ENCODE measurements at regions not wholly inside any gene's neighbourhood (a gene's known extent, or its start where the extent isn't known, plus 50 kb on each side); places are given as distances from the start of the nearest gene placed in this dataset.

GRCh38 chr1:4317207-4317606, 337.2 kb upstream of the AJAP1 start:
- no peak for TF ChIP-seq CTCF (IDR thresholded peaks at IDR 0.05)
- H3K9me3 ChIP-seq, result peaks cover 0 to 20% (median 0%) of the 10 kb centered on the region in 4 donors
- H3K36me3 ChIP-seq, result no peaks in the 10 kb centered on the region
- H3K4me3 ChIP-seq, result no peak overlapping the region
- H3K27me3 ChIP-seq, result no peaks in the 10 kb centered on the region
- H3K27ac ChIP-seq, result no peak overlapping the region
- H3K4me1 ChIP-seq, result no peaks in the 10 kb centered on the region
- DNase-seq (ENCODE audit: low spot score in 2 of 2), result no peak
- 77% methylated on average over 6 of the region's 6 CpGs for WGBS, 2 donors

GRCh38 chr1:4318720-4319119, 335.7 kb upstream of the AJAP1 start:
- TF ChIP-seq EP300 (IDR thresholded peaks at IDR 0.05), result no peak
- TF ChIP-seq POLR2A (IDR thresholded peaks at IDR 0.05), result no peak
- no peak for TF ChIP-seq CTCF (IDR thresholded peaks at IDR 0.05)
- H3K9me3 ChIP-seq, result peaks cover 0 to 17% (median 0%) of the 10 kb centered on the region in 4 donors
- no peak overlapping the region for H3K4me3 ChIP-seq
- no peak for DNase-seq (ENCODE audit: low spot score in 2 of 2)
- H3K36me3 ChIP-seq, result no peaks in the 10 kb centered on the region
- no peak overlapping the region for H3K27ac ChIP-seq
- WGBS, 2 donors, result 80 to 84% methylated on average over 8 of the region's 8 CpGs
- H3K4me1 ChIP-seq, result no peaks in the 10 kb centered on the region
- no peaks in the 10 kb centered on the region for H3K27me3 ChIP-seq

- TF ChIP-seq EP300 (IDR thresholded peaks at IDR 0.05) (no peak), POLR2A (IDR thresholded peaks at IDR 0.05) (no peak), CTCF (IDR thresholded peaks at IDR 0.05) (no peak)
- Histone ChIP-seq H3K9me3 (peaks cover 0 to 10% (median 0%) of the 10 kb centered on the region in 4 donors), H3K4me1 (no peaks in the 10 kb centered on the region)
Observed at GRCh38 chr1:4319496-4319895, 334.9 kb upstream of the AJAP1 start.

GRCh38 chr1:4322881-4323280, 331.5 kb upstream of the AJAP1 start:
- Histone ChIP-seq H3K27ac (no peak overlapping the region), H3K4me3 (no peak overlapping the region), H3K9me3 (no peaks in the 10 kb centered on the region), H3K4me1 (no peaks in the 10 kb centered on the region), H3K36me3 (no peaks in the 10 kb centered on the region), H3K27me3 (no peaks in the 10 kb centered on the region)
- DNase-seq (ENCODE audit: low spot score in 2 of 2), result no peak
- TF ChIP-seq POLR2A (IDR thresholded peaks at IDR 0.05) (no peak), CTCF (IDR thresholded peaks at IDR 0.05) (no peak), EP300 (IDR thresholded peaks at IDR 0.05) (no peak)
- WGBS, 2 donors, result 79 to 85% methylated on average over 7 of the region's 7 CpGs

More at GRCh38 chr1:4319496-4319895, 334.9 kb upstream of the AJAP1 start:
- H3K4me3 ChIP-seq, result no peak overlapping the region
- H3K36me3 ChIP-seq, result no peaks in the 10 kb centered on the region
- H3K27me3 ChIP-seq, result no peaks in the 10 kb centered on the region
- no peak for DNase-seq (ENCODE audit: low spot score in 2 of 2)
- WGBS, 2 donors, result 57 to 65% methylated on average over 2 of the region's 2 CpGs
- no peak overlapping the region for H3K27ac ChIP-seq

- H3K9me3 ChIP-seq, result no peaks in the 10 kb centered on the region
- DNase-seq (ENCODE audit: low spot score in 2 of 2), result no peak
- H3K4me1 ChIP-seq, result no peaks in the 10 kb centered on the region
- no peak for TF ChIP-seq POLR2A (IDR thresholded peaks at IDR 0.05)
- TF ChIP-seq EP300 (IDR thresholded peaks at IDR 0.05), result no peak
- TF ChIP-seq CTCF (IDR thresholded peaks at IDR 0.05), result no peak
- no peaks in the 10 kb centered on the region for H3K27me3 ChIP-seq
- H3K36me3 ChIP-seq, result no peaks in the 10 kb centered on the region
- no peak overlapping the region for H3K27ac ChIP-seq
- no peak overlapping the region for H3K4me3 ChIP-seq
- WGBS, 2 donors, result 85 to 89% methylated on average over 4 of the region's 4 CpGs
Observed at GRCh38 chr1:4323309-4323708, 331.1 kb upstream of the AJAP1 start.

All from tibial nerve (tissue), 4 donors.